HCT116 (cell line): ENCODE measurements at regions not wholly inside any gene's neighbourhood (a gene's known extent, or its start where the extent isn't known, plus 50 kb on each side); places are given as distances from the start of the nearest gene placed in this dataset.

ENCODE experiments used
- ATAC-seq: fragments of 200-7000 bp; cut with Tn5 transposase; 2 replicates; pipeline ENCODE4 v1.9.1; 2020; ENCODE audit warnings: mild to moderate bottlenecking, moderate library complexity
- BruUV-seq: library from RNA; stranded (reverse); fragments of 400-500 nt; replicated peaks from 2 replicates; lab custom pipeline; 2021; lab: Mats Ljungman, UMichigan
- CTCF ChIA-PET: fragments of 300-600 bp; sonication (Branson Sonifier 250); formaldehyde crosslinking; loops from one replicate; lab custom pipeline; 2021; ENCODE audit warnings: antibody characterized with exemption; lab: Charles Lee
- POLR2A ChIA-PET: fragments of 300-600, 350-600 bp; sonication (Branson Sonifier 250); formaldehyde crosslinking; loops from one replicate; lab custom pipeline; 2021; ENCODE audit warnings: antibody characterized with exemption; lab: Charles Lee
- RAD21 ChIA-PET, 2 experiments: fragments of 300-600 bp; sonication (Branson Sonifier 250); formaldehyde crosslinking; loops; one replicate each; lab custom pipeline; 2023; ENCODE audit warnings: low total read pairs in 2 of 2; ENCODE audit not compliant: uncharacterized antibody in 2 of 2, unreplicated experiment in 2 of 2, low non-redundant PET in 1 of 2; lab: Charles Lee
- DNase-seq: peaks from one replicate; pipeline ENCODE4 v3.0.0-alpha.2; 2010; ENCODE audit warnings: low read depth, low spot score
- H2AFZ ChIP-seq: fragments of 200-600 bp; shearing (Covaris generic), sonication (generic); 2 replicates; pipeline ENCODE4 v1.6.1; 2017; ENCODE audit warnings: low read depth, mixed run types, mixed read lengths, antibody characterized with exemption, low read length; ENCODE audit not compliant: poor library complexity, severe bottlenecking
- H3K27ac ChIP-seq: 2 replicates; pipeline ENCODE4 v1.5.1; 2012; ENCODE audit warnings: low read depth, low read length
- H3K27me3 ChIP-seq: fragments of 200-600 bp; sonication (generic); 2 replicates; pipeline ENCODE4 v1.6.1; 2016; ENCODE audit warnings: mixed run types, low read length, mixed read lengths; ENCODE audit not compliant: insufficient read depth
- H3K36me3 ChIP-seq, 2 experiments: fragments of 200-500 bp in 1 of 2; fragments of 200-600 bp in 1 of 2; sonication (Bioruptor generic) in 1 of 2; sonication (generic) in 1 of 2; 2 replicates each; pipeline versions ENCODE4 v1.5.1 to v1.6.1; 2014 to 2016; ENCODE audit warnings: low read length in 2 of 2, inconsistent platforms in 1 of 2, mixed read lengths in 1 of 2, mixed run types in 1 of 2; ENCODE audit not compliant: insufficient read depth in 2 of 2, control insufficient read depth in 1 of 2
- H3K4me1 ChIP-seq, 2 experiments: fragments of 200-600 bp in 1 of 2; sonication (generic) in 1 of 2; 2 replicates each; pipeline versions ENCODE4 v1.5.1 to v1.6.1; 2012 to 2017; ENCODE audit warnings: low read length in 2 of 2, inconsistent platforms in 1 of 2, mild to moderate bottlenecking in 1 of 2, mixed read lengths in 1 of 2, mixed run types in 1 of 2, moderate library complexity in 1 of 2; ENCODE audit not compliant: insufficient read depth in 2 of 2, control insufficient read depth in 1 of 2
- H3K4me2 ChIP-seq: fragments of 200-600 bp; sonication (generic); 2 replicates; pipeline ENCODE4 v1.6.1; 2017; ENCODE audit warnings: mixed run types, low read length, mixed read lengths
- H3K4me3 ChIP-seq, 2 experiments: fragments of 200-600 bp in 1 of 2; sonication (generic) in 1 of 2; replicated peaks in 1 of 2; 2 replicates each; pipeline ENCODE4 v1.5.1; 2011 to 2016; ENCODE audit warnings: low read length in 2 of 2, control low read depth in 1 of 2, low read depth in 1 of 2, mild to moderate bottlenecking in 1 of 2, mixed read lengths in 1 of 2, mixed run types in 1 of 2
- H3K79me2 ChIP-seq: fragments of 200-600 bp; sonication (generic); 2 replicates; pipeline ENCODE4 v1.6.1; 2017; ENCODE audit warnings: mild to moderate bottlenecking, mixed run types, low read length, moderate library complexity, mixed read lengths; ENCODE audit not compliant: insufficient read depth
- H3K9ac ChIP-seq: fragments of 200-600 bp; sonication (generic); 2 replicates; pipeline ENCODE4 v1.6.1; 2016; ENCODE audit warnings: low read length, mixed read lengths
- H3K9me2 ChIP-seq: fragments of 200-600 bp; sonication (generic), shearing (Covaris generic); 2 replicates; pipeline ENCODE4 v1.6.1; 2017; ENCODE audit warnings: mixed run types, mild to moderate bottlenecking, moderate library complexity; ENCODE audit not compliant: insufficient read depth
- H3K9me3 ChIP-seq, 2 experiments: fragments of 200-500 bp in 1 of 2; fragments of 200-600 bp in 1 of 2; sonication (Bioruptor generic) in 1 of 2; sonication (generic) in 1 of 2; 2 replicates each; pipeline ENCODE4 v1.6.1; 2014 to 2017; ENCODE audit warnings: low read length in 2 of 2, mixed read lengths in 2 of 2, inconsistent platforms in 1 of 2, low read depth in 1 of 2, mild to moderate bottlenecking in 1 of 2, mixed run types in 1 of 2, moderate library complexity in 1 of 2; ENCODE audit not compliant: control insufficient read depth in 1 of 2, insufficient read depth in 1 of 2
- H4K20me1 ChIP-seq: fragments of 200-600 bp; sonication (generic), shearing (Covaris generic); 2 replicates; pipeline ENCODE4 v1.6.1; 2017; ENCODE audit warnings: mixed run types, mild to moderate bottlenecking, moderate library complexity; ENCODE audit not compliant: insufficient read depth
- CTCF ChIP-seq, 3 experiments: fragments of 200-600 bp in 1 of 3; sonication (generic) in 1 of 3; IDR thresholded peaks in 2 of 3; conservative IDR thresholded peaks in 1 of 3; 2 replicates each; pipeline ENCODE4 v1.5.1; 2012 to 2017; ENCODE audit warnings: low read depth in 2 of 3, low read length in 2 of 3, antibody characterized with exemption in 1 of 3, borderline replicate concordance in 1 of 3, control low read depth in 1 of 3, mild to moderate bottlenecking in 1 of 3, mixed read lengths in 1 of 3, mixed run types in 1 of 3, moderate library complexity in 1 of 3; ENCODE audit not compliant: insufficient read depth in 1 of 3
- EGR1 ChIP-seq: IDR thresholded peaks from 2 replicates; pipeline ENCODE4 v1.6.1; 2012; ENCODE audit warnings: low read depth
- ELF1 ChIP-seq: IDR thresholded peaks from 2 replicates; pipeline ENCODE4 v1.6.1; 2012; ENCODE audit warnings: low read depth, borderline replicate concordance
- EZH2 ChIP-seq: fragments of 200-600 bp; sonication (generic); IDR thresholded peaks from 2 replicates; pipeline ENCODE4 v1.6.1; 2017; ENCODE audit warnings: antibody characterized with exemption, mixed run types
- FOSL1 ChIP-seq: IDR thresholded peaks from 2 replicates; pipeline ENCODE4 v1.6.1; 2012; ENCODE audit warnings: low read depth
- MAX ChIP-seq: IDR thresholded peaks from 2 replicates; pipeline ENCODE4 v1.6.1; 2012
- POLR2AphosphoS5 ChIP-seq: IDR thresholded peaks from 2 replicates; pipeline ENCODE4 v1.6.1; 2011; ENCODE audit warnings: mild to moderate bottlenecking, low read depth, low read length, moderate library complexity
- RAD21 ChIP-seq: IDR thresholded peaks from 2 replicates; pipeline ENCODE4 v1.6.1; 2012; ENCODE audit warnings: low read depth, mild to moderate bottlenecking
- SIN3A ChIP-seq: IDR thresholded peaks from 2 replicates; pipeline ENCODE4 v1.6.1; 2012; ENCODE audit warnings: low read depth
- TCF7L2 ChIP-seq: IDR thresholded peaks from 2 replicates; pipeline ENCODE4 v1.7.0; 2011; ENCODE audit warnings: borderline replicate concordance, inconsistent platforms; ENCODE audit not compliant: insufficient read depth, insufficient read length; ENCODE audit errors: extremely low read depth
- YY1 ChIP-seq: IDR thresholded peaks from 2 replicates; pipeline ENCODE4 v1.6.1; 2011; ENCODE audit warnings: low read length, low read depth, moderate library complexity, mild to moderate bottlenecking; ENCODE audit not compliant: insufficient replicate concordance; ENCODE audit errors: extremely low read depth
- ZNF274 ChIP-seq: fragments of 200-500 bp; sonication (Bioruptor generic); IDR thresholded peaks from 2 replicates; pipeline ENCODE4 v1.6.1; 2014; ENCODE audit warnings: mild to moderate bottlenecking, low read depth, low read length, inconsistent platforms
- intact Hi-C: fragments of 100-400 bp; cut with micrococcal nuclease; formaldehyde crosslinking; loops from 2 replicates; pipeline ENCODE4 v1.10.0; 2022

GRCh38 chr3:118760585-118761290 lies 273.9 kb downstream of the IGSF11 start:
- DNase-seq = no peak

GRCh38 chr3:118761291-118761606 lies 273.4 kb downstream of the IGSF11 start:
- no TSS peak for BruUV-seq
- Histone ChIP-seq H3K4me1 (no peaks in the 10 kb centered on the region), H3K79me2 (peaks cover 30% of the 10 kb centered on the region), H4K20me1 (no peaks in the 10 kb centered on the region), H3K4me2 (no peak overlapping the region), H3K27ac (no peak overlapping the region), H3K9me3 (no peaks in the 10 kb centered on the region), H3K4me3 (no peak overlapping the region), H2AFZ (no peak overlapping the region), H3K9ac (no peak overlapping the region), H3K27me3 (no peaks in the 10 kb centered on the region), H3K9me2 (no peaks in the 10 kb centered on the region), H3K36me3 (no peaks in the 10 kb centered on the region; a peak in 2 of 4 replicates)
- POLR2A ChIA-PET = no interaction called here
- CTCF ChIA-PET = no interaction called here
- no peak for ATAC-seq
- no peak for DNase-seq
- intact Hi-C loops = no loop called here
- RAD21 ChIA-PET = no interaction called here
- TF ChIP-seq EZH2 (no peak), ZNF274 (no peak), MAX (no peak), TCF7L2 (no peak), FOSL1 (no peak), RAD21 (no peak), ELF1 (no peak), SIN3A (no peak), POLR2AphosphoS5 (no peak), EGR1 (no peak), YY1 (no peak)

More at GRCh38 chr3:118760585-118761290, 273.9 kb downstream of the IGSF11 start:
- Histone ChIP-seq H3K79me2 (peaks cover 30% of the 10 kb centered on the region), H3K4me2 (no peak overlapping the region), H4K20me1 (no peaks in the 10 kb centered on the region), H3K9me3 (no peaks in the 10 kb centered on the region), H3K4me3 (no peak overlapping the region), H3K4me1 (no peaks in the 10 kb centered on the region), H3K9me2 (no peaks in the 10 kb centered on the region), H2AFZ (no peak overlapping the region), H3K9ac (no peak overlapping the region), H3K36me3 (no peaks in the 10 kb centered on the region; a peak in 1 of 4 replicates), H3K27me3 (no peaks in the 10 kb centered on the region), H3K27ac (no peak overlapping the region)
- ChIA-PET RAD21 (no interaction called here), CTCF (no interaction called here), POLR2A (no interaction called here)
- TF ChIP-seq ELF1 = no peak
- peak in 1 of 3 experiments; percentile 10; a peak in 1 of 6 replicates for TF ChIP-seq CTCF (IDR thresholded peaks at IDR 0.05 in 2 of 3, conservative IDR thresholded peaks at IDR 0.05 in 1 of 3; ENCODE audit: borderline replicate concordance in 1 of 3, insufficient read depth in 1 of 3, low read depth in 2 of 3, low read length in 2 of 3)
- intact Hi-C loops = no loop called here
- no TSS peak for BruUV-seq
- ATAC-seq = peak; percentile 55; the same call in 1 of the 2 replicates
